ENCODE measurements at regions not wholly inside any gene's neighbourhood (a gene's known extent, or its start where the extent isn't known, plus 50 kb on each side); places are given as distances from the start of the nearest gene placed in this dataset.

DNA sequence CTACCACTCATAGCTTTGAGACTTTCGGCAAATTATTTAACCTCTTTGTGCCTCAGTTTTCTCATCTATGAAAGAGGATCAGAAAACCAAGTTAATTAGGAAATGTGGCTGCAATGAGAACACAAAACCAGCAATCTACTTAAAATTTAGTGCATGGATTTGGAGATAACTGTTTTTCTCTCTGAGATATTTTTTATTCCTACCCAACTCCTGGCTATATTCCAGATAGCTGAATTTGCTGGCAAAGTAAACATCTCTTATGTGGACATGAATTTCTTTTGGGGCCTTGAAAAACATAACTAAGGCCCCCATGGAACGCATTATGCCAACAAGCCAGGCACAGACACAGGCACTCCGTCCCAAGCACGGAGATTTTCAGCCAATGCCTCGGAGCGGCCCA is 53.4 kb upstream of the FOXN3 start:
- TF ChIP-seq, protein P1, sequence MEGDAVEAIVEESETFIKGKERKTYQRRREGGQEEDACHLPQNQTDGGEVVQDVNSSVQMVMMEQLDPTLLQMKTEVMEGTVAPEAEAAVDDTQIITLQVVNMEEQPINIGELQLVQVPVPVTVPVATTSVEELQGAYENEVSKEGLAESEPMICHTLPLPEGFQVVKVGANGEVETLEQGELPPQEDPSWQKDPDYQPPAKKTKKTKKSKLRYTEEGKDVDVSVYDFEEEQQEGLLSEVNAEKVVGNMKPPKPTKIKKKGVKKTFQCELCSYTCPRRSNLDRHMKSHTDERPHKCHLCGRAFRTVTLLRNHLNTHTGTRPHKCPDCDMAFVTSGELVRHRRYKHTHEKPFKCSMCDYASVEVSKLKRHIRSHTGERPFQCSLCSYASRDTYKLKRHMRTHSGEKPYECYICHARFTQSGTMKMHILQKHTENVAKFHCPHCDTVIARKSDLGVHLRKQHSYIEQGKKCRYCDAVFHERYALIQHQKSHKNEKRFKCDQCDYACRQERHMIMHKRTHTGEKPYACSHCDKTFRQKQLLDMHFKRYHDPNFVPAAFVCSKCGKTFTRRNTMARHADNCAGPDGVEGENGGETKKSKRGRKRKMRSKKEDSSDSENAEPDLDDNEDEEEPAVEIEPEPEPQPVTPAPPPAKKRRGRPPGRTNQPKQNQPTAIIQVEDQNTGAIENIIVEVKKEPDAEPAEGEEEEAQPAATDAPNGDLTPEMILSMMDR (IDR thresholded peaks at IDR 0.05; ENCODE audit: low read length), result no peak
- no peak for TF ChIP-seq EZH2 (IDR thresholded peaks at IDR 0.05; ENCODE audit: borderline replicate concordance, low read length)

Measured in OCI-LY1 (cell line).